ACC112 (cell line): ENCODE measurements at regions not wholly inside any gene's neighbourhood (a gene's known extent, or its start where the extent isn't known, plus 50 kb on each side); places are given as distances from the start of the nearest gene placed in this dataset.
"Not testable (repeated sequence)": the region's sequence is repeated elsewhere in the genome, so short reads cannot be mapped to it uniquely, and the experiment has no call there.

ENCODE experiments used
- H2AFZ ChIP-seq: fragments of 200-600 bp; sonication (generic); one replicate; pipeline ENCODE4 v1.6.0; 2017; ENCODE audit warnings: antibody characterized with exemption, low read length; ENCODE audit not compliant: unreplicated experiment
- H3K27ac ChIP-seq: fragments of 200-600 bp; sonication (generic); 2 replicates; pipeline ENCODE4 v1.5.1; 2014; ENCODE audit warnings: low read depth, mild to moderate bottlenecking, antibody characterized with exemption, low read length, moderate library complexity
- H3K27me3 ChIP-seq: fragments of 200-600 bp; sonication (generic); 2 replicates; pipeline ENCODE4 v1.6.1; 2014; ENCODE audit warnings: mild to moderate bottlenecking, antibody characterized with exemption, low read length, moderate library complexity, mixed read lengths; ENCODE audit not compliant: insufficient read depth
- H3K36me3 ChIP-seq: fragments of 200-600 bp; sonication (generic); 2 replicates; pipeline ENCODE4 v1.6.1; 2016; ENCODE audit warnings: mild to moderate bottlenecking, antibody characterized with exemption, low read length, moderate library complexity, mixed read lengths; ENCODE audit not compliant: insufficient read depth
- H3K4me1 ChIP-seq: fragments of 200-600 bp; sonication (generic); one replicate; pipeline ENCODE4 v1.6.1; 2016; ENCODE audit warnings: low read length, mixed read lengths; ENCODE audit not compliant: insufficient read depth, unreplicated experiment, control insufficient read depth
- H3K4me3 ChIP-seq: fragments of 200-600 bp; sonication (generic); 2 replicates; pipeline ENCODE4 v1.5.1; 2014; ENCODE audit warnings: mild to moderate bottlenecking, low read depth, low read length
- H3K79me2 ChIP-seq: fragments of 200-600 bp; sonication (generic); one replicate; pipeline ENCODE4 v1.6.0; 2016; ENCODE audit warnings: low read length; ENCODE audit not compliant: control insufficient read depth, unreplicated experiment, insufficient read depth

DNA sequence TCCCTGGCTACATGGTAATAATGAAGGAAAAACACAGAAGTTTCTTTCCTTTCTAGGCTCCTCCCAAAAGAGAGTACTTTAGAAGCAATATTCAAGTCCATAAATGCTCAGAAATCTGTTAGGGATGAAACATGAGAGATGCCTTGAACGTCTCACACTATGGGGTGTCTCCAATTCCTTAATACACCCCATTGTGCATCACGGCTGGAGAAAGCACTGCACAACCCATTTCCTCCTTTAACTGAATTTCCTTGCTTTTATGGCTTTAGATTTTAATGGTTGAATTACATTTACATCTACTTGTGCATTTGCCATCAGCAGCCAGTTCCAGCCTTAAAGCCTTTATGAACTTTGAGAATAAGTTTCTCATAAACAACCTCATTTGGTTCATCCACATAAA is 498.9 kb upstream of the PTBP2 start:
- no peaks in the 10 kb centered on the region for H3K79me2 ChIP-seq
- H3K4me3 ChIP-seq: no peak overlapping the region
- H3K4me1 ChIP-seq: no peaks in the 10 kb centered on the region
- no peaks in the 10 kb centered on the region for H3K36me3 ChIP-seq
- no peak overlapping the region for H3K27ac ChIP-seq
- H3K27me3 ChIP-seq: peaks cover 3% of the 10 kb centered on the region; the same call in 1 of the 2 replicates
- no peak overlapping the region for H2AFZ ChIP-seq

DNA sequence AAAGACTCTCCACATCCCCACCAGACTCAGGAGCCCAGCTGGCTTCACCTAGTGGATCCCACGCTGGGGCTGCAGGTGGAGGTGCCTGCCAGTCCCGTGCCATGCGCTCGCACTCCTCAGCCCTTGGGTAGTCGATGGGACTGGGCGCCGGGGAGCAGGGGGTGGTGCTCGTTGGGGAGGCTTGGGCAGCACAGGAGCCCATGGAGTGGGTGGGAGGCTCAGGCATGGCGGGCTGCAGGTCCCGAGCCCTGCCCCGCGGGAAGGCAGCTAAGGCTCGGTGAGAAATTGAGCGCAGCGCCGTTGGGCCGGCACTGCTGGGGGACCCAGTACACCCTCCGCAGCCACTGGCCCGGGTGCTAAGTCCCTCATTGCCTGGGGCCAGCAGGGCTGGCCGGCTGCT is 497.4 kb upstream of the PTBP2 start:
- H3K27me3 ChIP-seq, H3K36me3 ChIP-seq, H2AFZ ChIP-seq, H3K4me3 ChIP-seq, H3K79me2 ChIP-seq, H3K4me1 ChIP-seq, H3K27ac ChIP-seq: not testable (repeated sequence)

DNA sequence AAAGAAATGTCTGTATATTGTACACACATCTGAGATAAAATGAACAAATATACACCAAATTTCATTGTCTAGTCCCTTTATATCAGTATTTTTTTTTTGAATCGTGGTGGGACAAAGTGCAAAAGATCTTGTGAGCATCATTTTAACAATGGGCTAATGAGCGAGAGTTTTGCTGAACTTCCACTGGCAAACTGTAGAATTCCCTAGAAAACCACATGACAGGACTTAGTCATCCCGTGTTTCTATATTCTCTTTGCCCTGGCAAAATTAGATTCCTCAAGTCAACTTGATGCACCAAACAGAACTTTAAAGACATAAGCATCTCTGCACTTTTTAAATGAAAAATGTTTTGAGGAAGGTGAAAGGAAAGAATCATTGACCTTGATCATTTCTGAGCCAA is 488.2 kb upstream of the PTBP2 start:
- Histone ChIP-seq H3K27me3 (no peaks in the 10 kb centered on the region), H3K79me2 (no peaks in the 10 kb centered on the region), H3K36me3 (no peaks in the 10 kb centered on the region), H3K27ac (no peak overlapping the region), H3K4me1 (peaks cover 3% of the 10 kb centered on the region), H3K4me3 (no peak overlapping the region), H2AFZ (no peak overlapping the region)

DNA sequence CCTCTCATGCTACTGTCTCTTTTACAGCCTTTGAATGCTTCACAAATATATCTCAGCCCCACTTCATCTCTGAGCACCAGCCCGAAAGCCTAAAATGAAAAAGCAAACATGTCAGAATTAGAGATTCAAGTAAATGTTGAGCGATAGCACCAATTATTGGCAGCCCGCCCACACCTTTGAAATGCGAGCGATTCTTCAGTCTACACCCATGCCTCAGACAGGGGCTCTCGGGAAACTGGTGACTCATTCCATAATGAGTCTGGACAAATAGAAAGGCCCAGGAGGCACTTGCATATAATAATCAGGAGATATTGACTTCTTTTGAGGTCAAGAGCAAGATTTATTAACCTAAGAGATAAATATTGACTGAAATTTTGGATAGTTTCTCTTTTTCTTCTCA is 487.3 kb upstream of the PTBP2 start:
- no peaks in the 10 kb centered on the region for H3K27me3 ChIP-seq
- no peaks in the 10 kb centered on the region for H3K36me3 ChIP-seq
- H2AFZ ChIP-seq: no peak overlapping the region
- H3K4me1 ChIP-seq: peaks cover 3% of the 10 kb centered on the region
- H3K79me2 ChIP-seq: no peaks in the 10 kb centered on the region
- H3K4me3 ChIP-seq: no peak overlapping the region
- no peak overlapping the region for H3K27ac ChIP-seq

DNA sequence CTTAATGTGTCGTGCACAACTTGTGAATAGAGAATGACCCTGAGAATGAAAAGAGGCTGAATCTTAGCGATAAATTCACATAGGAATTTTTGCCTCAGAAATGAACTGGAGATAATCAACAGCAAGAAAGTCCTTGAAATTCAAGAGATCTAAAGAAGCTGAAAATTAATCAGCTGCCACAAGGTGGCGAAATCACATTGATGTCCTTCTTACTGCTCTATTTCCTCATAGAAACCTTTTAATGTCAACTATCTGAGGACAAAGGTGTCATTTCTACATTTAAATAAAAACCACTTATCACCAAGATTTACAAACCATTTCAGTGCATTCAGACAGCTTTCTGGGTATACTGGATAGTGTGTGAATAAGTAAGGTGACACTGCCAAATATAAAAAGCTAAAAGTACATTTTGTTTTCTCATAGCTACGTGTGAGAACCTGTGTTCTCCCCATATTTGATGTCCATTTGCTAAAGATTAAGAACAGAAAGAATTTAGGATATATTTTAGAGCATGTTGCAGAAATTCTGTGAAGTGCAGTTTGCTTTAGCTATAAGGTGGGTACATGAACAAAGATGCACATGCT is 485.3 kb upstream of the PTBP2 start:
- no peaks in the 10 kb centered on the region for H3K79me2 ChIP-seq
- no peak overlapping the region for H3K4me3 ChIP-seq
- no peak overlapping the region for H2AFZ ChIP-seq
- peaks cover 3% of the 10 kb centered on the region for H3K4me1 ChIP-seq
- H3K27me3 ChIP-seq: no peaks in the 10 kb centered on the region
- no peak overlapping the region for H3K27ac ChIP-seq
- H3K36me3 ChIP-seq: no peaks in the 10 kb centered on the region

DNA sequence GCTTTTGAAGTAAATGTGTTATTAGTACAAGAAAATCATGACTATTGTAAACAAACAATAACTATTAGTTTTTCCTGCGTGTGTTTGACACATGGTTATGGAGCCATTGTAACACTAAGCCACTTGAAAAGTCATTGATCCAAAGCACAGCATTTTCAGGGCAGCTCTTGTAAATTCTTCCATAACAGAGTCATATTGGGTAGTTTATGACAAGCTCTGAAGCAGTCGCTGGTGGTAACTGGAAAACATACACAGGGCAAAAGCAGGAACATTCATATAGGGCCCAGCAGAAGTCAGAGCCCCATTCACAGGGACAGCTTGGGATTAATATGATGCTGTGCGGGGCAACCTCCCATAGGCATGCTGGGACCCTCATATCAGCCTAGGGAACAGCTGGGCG is 483.2 kb upstream of the PTBP2 start:
- Histone ChIP-seq H3K79me2 (no peaks in the 10 kb centered on the region), H3K27me3 (no peaks in the 10 kb centered on the region), H3K27ac (no peak overlapping the region), H2AFZ (no peak overlapping the region), H3K4me3 (no peak overlapping the region), H3K36me3 (no peaks in the 10 kb centered on the region), H3K4me1 (peaks cover 3% of the 10 kb centered on the region)

DNA sequence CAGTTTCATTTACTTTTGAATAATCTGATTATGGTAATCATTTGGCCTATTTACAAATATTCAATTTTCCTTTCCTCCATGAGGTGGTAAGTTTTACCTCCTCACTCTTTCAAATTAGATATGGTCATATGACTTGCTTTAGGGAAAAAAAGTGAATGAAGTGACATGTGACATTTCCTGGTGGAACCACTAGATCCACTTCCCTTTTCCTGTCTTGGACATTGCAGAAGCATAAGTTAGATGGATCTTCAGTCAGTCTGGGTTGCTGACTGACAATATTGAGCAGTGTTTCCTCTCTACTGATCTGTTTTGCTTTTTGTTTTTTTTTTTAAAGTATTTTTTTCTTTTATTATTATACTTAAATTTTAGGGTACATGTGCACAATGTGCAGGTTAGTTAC is 481.1 kb upstream of the PTBP2 start:
- no peaks in the 10 kb centered on the region for H3K27me3 ChIP-seq

DNA sequence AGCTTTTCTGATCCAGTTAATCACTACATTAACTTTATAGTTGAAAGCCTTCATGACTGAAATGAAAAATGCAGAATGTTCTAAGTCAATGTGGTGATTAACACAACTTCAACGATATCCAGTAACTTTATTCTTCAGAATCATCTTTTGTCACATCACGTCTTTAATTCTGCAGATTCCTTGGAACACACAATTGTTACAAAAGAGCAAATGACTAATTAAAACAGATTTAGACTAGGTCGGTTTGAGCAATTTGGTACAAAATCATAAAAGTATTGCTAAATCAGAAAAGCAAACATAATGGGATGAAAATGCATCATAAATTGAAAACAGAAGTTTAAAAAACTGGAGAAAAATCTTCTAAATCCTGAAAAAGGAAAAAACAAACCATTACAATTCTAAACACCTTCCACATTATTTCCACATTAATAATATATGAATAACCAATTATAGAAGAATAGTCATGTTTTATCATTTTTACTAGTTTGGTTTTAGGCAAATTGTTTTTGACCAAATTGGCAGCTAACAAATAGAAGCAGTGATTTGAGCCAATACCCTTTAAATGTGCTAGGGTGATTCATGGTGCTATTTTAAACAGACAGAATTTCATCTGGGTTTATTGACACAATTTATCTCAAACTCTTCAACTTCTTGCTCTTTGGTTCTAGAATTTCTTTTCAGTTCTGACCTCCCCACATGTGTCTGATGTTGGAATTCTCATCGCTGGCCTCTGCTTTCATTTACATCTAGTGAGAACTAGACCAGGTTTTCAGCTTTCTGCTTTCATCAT is 468.1 kb upstream of the PTBP2 start:
- H3K27ac ChIP-seq: peak overlapping the region; percentile 13; the same call in 1 of the 2 replicates
- peak overlapping the region; percentile 64 for H2AFZ ChIP-seq
- H3K79me2 ChIP-seq: no peaks in the 10 kb centered on the region
- no peaks in the 10 kb centered on the region for H3K27me3 ChIP-seq
- no peak overlapping the region; the same call in 1 of the 2 replicates for H3K4me3 ChIP-seq
- H3K4me1 ChIP-seq: peaks cover 12% of the 10 kb centered on the region
- H3K36me3 ChIP-seq: no peaks in the 10 kb centered on the region

More for the DNA sequence above, 481.1 kb upstream of the PTBP2 start:
- Histone ChIP-seq H3K79me2 (no peaks in the 10 kb centered on the region), H3K36me3 (no peaks in the 10 kb centered on the region), H3K4me3 (no peak overlapping the region), H3K27ac (no peak overlapping the region), H3K4me1 (peaks cover 3% of the 10 kb centered on the region), H2AFZ (no peak overlapping the region)

DNA sequence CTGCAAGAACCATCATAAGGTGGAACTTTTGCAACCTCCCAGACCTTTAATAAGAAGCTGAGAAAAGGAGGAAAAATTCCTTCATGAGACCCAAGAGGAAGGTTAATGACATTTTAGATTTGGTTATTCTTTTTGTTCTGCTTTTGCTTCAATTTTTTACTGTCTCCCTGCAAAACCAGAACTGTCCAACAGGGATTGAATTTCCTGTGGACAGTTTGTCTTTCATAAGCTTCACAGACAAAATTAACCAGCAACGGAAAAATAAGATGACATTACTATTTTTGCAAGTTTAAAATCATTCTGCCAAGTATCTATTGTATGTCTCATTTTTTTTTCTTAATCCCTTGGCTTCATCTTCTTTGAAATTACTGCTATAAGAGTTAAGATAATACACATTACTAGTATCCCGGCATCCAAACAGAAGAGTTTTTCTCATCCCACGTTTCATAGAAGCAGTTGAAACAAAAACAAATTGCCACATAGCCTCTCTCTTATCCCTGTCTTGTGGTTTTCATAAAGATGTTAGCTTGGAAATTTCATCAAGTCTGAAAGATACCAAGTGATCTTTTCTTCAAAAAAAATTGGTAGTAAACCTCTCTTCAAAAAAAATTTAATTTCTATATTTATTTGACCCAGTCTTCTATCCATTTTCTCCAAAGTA is 465.3 kb upstream of the PTBP2 start:
- Histone ChIP-seq H3K36me3 (no peaks in the 10 kb centered on the region), H3K27ac (no peak overlapping the region), H2AFZ (no peak overlapping the region), H3K79me2 (no peaks in the 10 kb centered on the region), H3K4me3 (no peak overlapping the region), H3K27me3 (no peaks in the 10 kb centered on the region), H3K4me1 (peaks cover 12% of the 10 kb centered on the region)

DNA sequence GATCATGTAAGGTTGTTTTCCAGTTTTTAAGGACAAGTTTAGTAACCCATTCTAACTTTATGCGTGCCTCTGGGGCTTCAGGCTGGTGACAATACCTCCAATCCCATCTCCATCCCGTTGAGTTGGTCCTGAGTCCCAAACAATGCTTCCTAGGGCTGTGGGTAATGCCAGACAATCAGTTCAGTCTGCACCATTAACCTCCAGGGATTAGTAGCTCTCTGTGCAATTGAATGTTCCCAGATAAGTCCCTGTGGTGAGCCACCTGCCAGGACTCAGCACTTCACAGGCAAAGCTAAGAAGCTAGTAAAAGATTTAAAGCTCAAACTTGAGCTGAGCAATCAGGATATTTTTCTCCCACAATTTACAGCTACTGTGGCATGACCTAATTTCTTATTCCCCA is 462.2 kb upstream of the PTBP2 start:
- H3K27me3 ChIP-seq: no peaks in the 10 kb centered on the region
- H3K4me3 ChIP-seq: no peak overlapping the region
- H2AFZ ChIP-seq: no peak overlapping the region
- H3K36me3 ChIP-seq: no peaks in the 10 kb centered on the region
- no peak overlapping the region for H3K27ac ChIP-seq
- no peaks in the 10 kb centered on the region for H3K79me2 ChIP-seq
- H3K4me1 ChIP-seq: no peaks in the 10 kb centered on the region

DNA sequence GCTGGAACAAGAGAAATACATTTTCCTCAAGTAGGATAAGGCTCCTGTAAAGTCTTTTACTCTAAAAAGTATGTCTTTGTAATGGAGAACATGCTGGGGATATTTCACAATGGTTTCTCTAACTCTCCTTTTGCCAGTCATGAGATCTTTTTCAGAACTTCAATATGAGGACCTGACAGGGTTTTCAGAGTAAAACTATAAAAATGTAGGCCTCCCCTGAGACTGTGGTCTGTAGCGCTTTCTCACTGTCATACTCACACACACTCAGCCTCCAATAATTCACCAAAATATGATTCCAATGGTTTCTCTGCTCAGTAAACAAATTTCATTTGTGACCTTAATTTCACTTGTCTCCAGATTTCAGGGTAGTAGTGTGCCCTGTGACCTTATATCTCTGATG is 440.1 kb upstream of the PTBP2 start:
- Histone ChIP-seq H3K4me3 (no peak overlapping the region), H2AFZ (no peak overlapping the region), H3K4me1 (no peaks in the 10 kb centered on the region), H3K36me3 (no peaks in the 10 kb centered on the region), H3K79me2 (no peaks in the 10 kb centered on the region), H3K27me3 (no peaks in the 10 kb centered on the region), H3K27ac (no peak overlapping the region)
